ENCODE measurements at regions not wholly inside any gene's neighbourhood (a gene's known extent, or its start where the extent isn't known, plus 50 kb on each side); places are given as distances from the start of the nearest gene placed in this dataset.

- TF ChIP-seq CTCF (IDR thresholded peaks at IDR 0.05; ENCODE audit: control extremely low read depth in 1 of 3, insufficient read depth in 1 of 3, low read depth in 1 of 3, low read length in 3 of 3): no peak
- no peak for TF ChIP-seq POLR2AphosphoS5 (IDR thresholded peaks at IDR 0.05; ENCODE audit: low read depth, low read length)
- TF ChIP-seq SIX5 (IDR thresholded peaks at IDR 0.05; ENCODE audit: low read depth, low read length): no peak
- TF ChIP-seq HDAC2 (IDR thresholded peaks at IDR 0.05; ENCODE audit: borderline replicate concordance in 1 of 2, low read depth in 2 of 2, low read length in 2 of 2): no peak
- no peak for TF ChIP-seq GTF2F1 (IDR thresholded peaks at IDR 0.05; ENCODE audit: borderline replicate concordance, low read depth, low read length)
Observed at GRCh38 chr7:65463184-65463583, 89.5 kb downstream of the ZNF92 start.

Measured in H1 (cell line).